HCT116 (cell line): ENCODE measurements at regions not wholly inside any gene's neighbourhood (a gene's known extent, or its start where the extent isn't known, plus 50 kb on each side); places are given as distances from the start of the nearest gene placed in this dataset.

Experiments used
- CTCF ChIP-seq, 3 experiments: fragments of 200-600 bp in 1 of 3; sonication (generic) in 1 of 3; IDR thresholded peaks in 2 of 3; conservative IDR thresholded peaks in 1 of 3; 2 replicates each; pipeline ENCODE4 v1.5.1; 2012 to 2017; ENCODE audit warnings: low read depth in 2 of 3, low read length in 2 of 3, antibody characterized with exemption in 1 of 3, borderline replicate concordance in 1 of 3, control low read depth in 1 of 3, mild to moderate bottlenecking in 1 of 3, mixed read lengths in 1 of 3, mixed run types in 1 of 3, moderate library complexity in 1 of 3; ENCODE audit not compliant: insufficient read depth in 1 of 3
- EZH2phosphoT487 ChIP-seq: fragments of 200-600 bp; IDR thresholded peaks from 2 replicates; pipeline ENCODE4 v1.6.1; 2018; ENCODE audit warnings: antibody characterized with exemption, borderline replicate concordance
- FOSL1 ChIP-seq: IDR thresholded peaks from 2 replicates; pipeline ENCODE4 v1.6.1; 2012; ENCODE audit warnings: low read depth
- JUND ChIP-seq: IDR thresholded peaks from 2 replicates; pipeline ENCODE4 v1.6.1; 2012
- POLR2A ChIP-seq: IDR thresholded peaks from 2 replicates; pipeline ENCODE4 v1.7.0; 2011; ENCODE audit warnings: borderline replicate concordance; ENCODE audit not compliant: insufficient read depth, insufficient read length; ENCODE audit errors: extremely low read depth
- POLR2AphosphoS5 ChIP-seq: IDR thresholded peaks from 2 replicates; pipeline ENCODE4 v1.6.1; 2011; ENCODE audit warnings: mild to moderate bottlenecking, low read depth, low read length, moderate library complexity
- REST ChIP-seq: IDR thresholded peaks from 2 replicates; pipeline ENCODE4 v1.6.1; 2012; ENCODE audit warnings: low read depth
- SRF ChIP-seq: IDR thresholded peaks from 2 replicates; pipeline ENCODE4 v1.6.1; 2012; ENCODE audit warnings: low read depth
- YY1 ChIP-seq: IDR thresholded peaks from 2 replicates; pipeline ENCODE4 v1.6.1; 2011; ENCODE audit warnings: low read length, low read depth, moderate library complexity, mild to moderate bottlenecking; ENCODE audit not compliant: insufficient replicate concordance; ENCODE audit errors: extremely low read depth
- ZBTB33 ChIP-seq: IDR thresholded peaks from 2 replicates; pipeline ENCODE4 v1.6.1; 2011; ENCODE audit warnings: mild to moderate bottlenecking, low read length, moderate library complexity; ENCODE audit not compliant: insufficient replicate concordance; ENCODE audit errors: extremely low read depth
- ZFX ChIP-seq: fragments of 450-650 bp; IDR thresholded peaks from 2 replicates; pipeline ENCODE4 v1.6.1; 2017
- ZNF274 ChIP-seq: fragments of 200-500 bp; sonication (Bioruptor generic); IDR thresholded peaks from 2 replicates; pipeline ENCODE4 v1.6.1; 2014; ENCODE audit warnings: mild to moderate bottlenecking, low read depth, low read length, inconsistent platforms

- TF ChIP-seq EZH2phosphoT487 (no peak), CTCF (IDR thresholded peaks at IDR 0.05 in 2 of 3, conservative IDR thresholded peaks at IDR 0.05 in 1 of 3; ENCODE audit: borderline replicate concordance in 1 of 3, insufficient read depth in 1 of 3, low read depth in 2 of 3, low read length in 2 of 3) (no peak), JUND (no peak), ZNF274 (no peak), REST (no peak), ZFX (no peak), FOSL1 (no peak), SRF (no peak), POLR2AphosphoS5 (no peak), POLR2A (no peak), YY1 (no peak), ZBTB33 (no peak)
These were observed 1716.6 kb downstream of the MRPL39 start for GRCh38 chr21:23890652-23891051.
